ENCODE measurements at regions not wholly inside any gene's neighbourhood (a gene's known extent, or its start where the extent isn't known, plus 50 kb on each side); places are given as distances from the start of the nearest gene placed in this dataset.

DNA sequence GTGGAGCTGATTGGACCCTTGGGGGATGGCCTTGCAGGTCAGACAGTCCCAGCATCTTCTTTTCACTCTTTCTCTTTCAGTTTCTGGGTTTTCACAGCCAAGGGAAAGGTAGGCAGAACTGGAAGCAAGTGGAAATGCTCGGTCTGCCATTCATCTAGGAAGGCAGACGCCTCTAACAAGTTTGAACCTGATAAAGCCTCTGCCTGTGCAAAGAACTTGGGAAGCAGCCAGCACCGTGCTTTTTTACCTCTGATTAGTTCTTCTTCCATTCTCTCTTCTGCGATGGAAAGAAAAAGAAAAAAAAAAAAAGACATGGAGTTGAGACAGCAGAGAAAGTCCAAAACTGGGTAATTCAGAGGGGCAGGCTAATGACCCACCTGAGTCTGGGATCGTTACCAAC lies 997.8 kb upstream of the EEF2KMT start:
- H3K4me3 Mint-ChIP-seq = no peak overlapping the region
- peaks cover 3% of the 10 kb centered on the region for H3K27me3 Mint-ChIP-seq
- H3K27ac Mint-ChIP-seq = no peak overlapping the region
- DNase-seq (ENCODE audit: extremely low spot score, unreplicated experiment) = no peak
- no peaks in the 10 kb centered on the region for H3K4me1 Mint-ChIP-seq (ENCODE audit: unreplicated experiment)
- no peaks in the 10 kb centered on the region for H3K36me3 Mint-ChIP-seq
- no peaks in the 10 kb centered on the region for H3K9me3 Mint-ChIP-seq
- TF ChIP-seq, protein P1, sequence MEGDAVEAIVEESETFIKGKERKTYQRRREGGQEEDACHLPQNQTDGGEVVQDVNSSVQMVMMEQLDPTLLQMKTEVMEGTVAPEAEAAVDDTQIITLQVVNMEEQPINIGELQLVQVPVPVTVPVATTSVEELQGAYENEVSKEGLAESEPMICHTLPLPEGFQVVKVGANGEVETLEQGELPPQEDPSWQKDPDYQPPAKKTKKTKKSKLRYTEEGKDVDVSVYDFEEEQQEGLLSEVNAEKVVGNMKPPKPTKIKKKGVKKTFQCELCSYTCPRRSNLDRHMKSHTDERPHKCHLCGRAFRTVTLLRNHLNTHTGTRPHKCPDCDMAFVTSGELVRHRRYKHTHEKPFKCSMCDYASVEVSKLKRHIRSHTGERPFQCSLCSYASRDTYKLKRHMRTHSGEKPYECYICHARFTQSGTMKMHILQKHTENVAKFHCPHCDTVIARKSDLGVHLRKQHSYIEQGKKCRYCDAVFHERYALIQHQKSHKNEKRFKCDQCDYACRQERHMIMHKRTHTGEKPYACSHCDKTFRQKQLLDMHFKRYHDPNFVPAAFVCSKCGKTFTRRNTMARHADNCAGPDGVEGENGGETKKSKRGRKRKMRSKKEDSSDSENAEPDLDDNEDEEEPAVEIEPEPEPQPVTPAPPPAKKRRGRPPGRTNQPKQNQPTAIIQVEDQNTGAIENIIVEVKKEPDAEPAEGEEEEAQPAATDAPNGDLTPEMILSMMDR (conservative IDR thresholded peaks at IDR 0.05) = no peak

- no peak overlapping the region for H3K4me3 Mint-ChIP-seq
- no peaks in the 10 kb centered on the region for H3K9me3 Mint-ChIP-seq
- no peak overlapping the region for H3K27ac Mint-ChIP-seq
- no peaks in the 10 kb centered on the region for H3K36me3 Mint-ChIP-seq
- H3K27me3 Mint-ChIP-seq = peaks cover 3% of the 10 kb centered on the region
- TF ChIP-seq, protein P1 (conservative IDR thresholded peaks at IDR 0.05) = no peak
- no peaks in the 10 kb centered on the region for H3K4me1 Mint-ChIP-seq (ENCODE audit: unreplicated experiment)
- DNase-seq (ENCODE audit: extremely low spot score, unreplicated experiment) = no peak
Observed at GRCh38 chr16:6091021-6091420, 993.4 kb upstream of the EEF2KMT start.

DNA sequence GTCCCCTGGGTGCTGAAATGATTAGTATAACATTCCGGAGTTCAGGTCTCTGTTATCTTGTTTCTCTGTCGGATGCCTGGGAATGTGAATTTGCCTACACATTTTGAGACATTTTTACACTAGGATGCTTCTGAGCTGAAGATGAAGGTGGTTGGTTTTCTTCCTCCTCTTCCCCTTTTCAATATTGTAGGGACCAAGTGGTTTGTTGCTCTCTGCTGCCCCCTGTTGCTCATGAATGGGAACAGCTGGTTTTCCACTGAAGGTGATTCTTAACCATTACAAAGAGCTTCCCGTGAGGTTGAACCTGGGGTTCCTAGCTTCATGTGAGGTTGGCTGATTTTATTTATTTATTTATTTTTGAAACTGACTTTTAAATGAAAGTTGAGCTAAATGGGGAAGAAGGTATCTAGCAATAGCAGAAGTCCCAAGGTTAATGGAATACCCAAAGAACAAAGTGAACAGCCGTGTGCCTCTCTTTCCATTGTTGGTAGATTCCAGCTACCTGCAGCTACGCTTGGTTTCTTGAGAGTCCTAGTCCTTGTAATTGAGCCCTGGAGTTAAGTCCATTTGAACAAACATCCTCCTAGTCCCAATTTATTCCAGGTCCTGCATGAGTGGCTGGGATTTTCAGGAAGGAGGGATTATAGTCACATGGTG lies 983.9 kb upstream of the EEF2KMT start:
- no peak for DNase-seq (ENCODE audit: extremely low spot score, unreplicated experiment)
- TF ChIP-seq, protein P1 (conservative IDR thresholded peaks at IDR 0.05) = peak; percentile 86
- no peak overlapping the region for H3K4me3 Mint-ChIP-seq
- peaks cover 19% of the 10 kb centered on the region for H3K27me3 Mint-ChIP-seq
- H3K4me1 Mint-ChIP-seq (ENCODE audit: unreplicated experiment) = no peaks in the 10 kb centered on the region
- no peaks in the 10 kb centered on the region for H3K9me3 Mint-ChIP-seq
- H3K27ac Mint-ChIP-seq = no peak overlapping the region
- no peaks in the 10 kb centered on the region for H3K36me3 Mint-ChIP-seq

DNA sequence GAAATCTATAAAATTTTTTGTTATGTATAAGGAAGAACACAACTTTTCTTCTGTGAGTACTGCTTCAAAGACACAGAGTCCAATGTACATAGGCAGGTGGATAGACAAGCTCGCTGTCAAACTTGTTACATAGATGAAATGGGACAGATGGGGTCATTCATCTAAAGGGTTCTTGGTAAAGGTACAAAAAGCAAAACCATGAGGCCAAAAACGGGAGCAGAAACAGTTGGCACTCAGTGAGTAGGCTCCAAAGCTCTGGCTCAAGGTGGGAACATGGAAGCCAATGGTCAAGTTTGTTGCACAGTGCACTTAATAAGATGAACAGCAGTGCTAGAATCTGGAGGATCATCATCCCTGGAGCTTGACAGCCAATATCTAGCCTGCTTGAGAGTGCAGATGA lies 979.0 kb upstream of the EEF2KMT start:
- H3K4me3 Mint-ChIP-seq = no peak overlapping the region
- H3K9me3 Mint-ChIP-seq = no peaks in the 10 kb centered on the region
- H3K27me3 Mint-ChIP-seq = peaks cover 11% of the 10 kb centered on the region
- no peak for DNase-seq (ENCODE audit: extremely low spot score, unreplicated experiment)
- TF ChIP-seq, protein P1 (conservative IDR thresholded peaks at IDR 0.05) = no peak
- no peaks in the 10 kb centered on the region for H3K4me1 Mint-ChIP-seq (ENCODE audit: unreplicated experiment)
- peaks cover 4% of the 10 kb centered on the region for H3K36me3 Mint-ChIP-seq
- H3K27ac Mint-ChIP-seq = no peak overlapping the region

- Mint-ChIP-seq H3K27ac (no peak overlapping the region), H3K36me3 (peaks cover 5% of the 10 kb centered on the region), H3K4me1 (ENCODE audit: unreplicated experiment) (no peaks in the 10 kb centered on the region), H3K9me3 (no peaks in the 10 kb centered on the region), H3K4me3 (no peak overlapping the region), H3K27me3 (peaks cover 3% of the 10 kb centered on the region)
- TF ChIP-seq, protein P1 (conservative IDR thresholded peaks at IDR 0.05) = no peak
- no peak for DNase-seq (ENCODE audit: extremely low spot score, unreplicated experiment)
Observed at GRCh38 chr16:6068063-6068462, 970.5 kb upstream of the EEF2KMT start.
